Karpas-422 (cell line): ENCODE measurements at regions not wholly inside any gene's neighbourhood (a gene's known extent, or its start where the extent isn't known, plus 50 kb on each side); places are given as distances from the start of the nearest gene placed in this dataset.
"Not testable (repeated sequence)": the region's sequence is repeated elsewhere in the genome, so short reads cannot be mapped to it uniquely, and the experiment has no call there.

Experiments
- DNase-seq: peaks from one replicate; pipeline ENCODE4 v3.0.0-alpha.2; 2015
- H2AFZ ChIP-seq: fragments of 200-600 bp; sonication (generic); 2 replicates; pipeline ENCODE4 v1.6.1; 2014; ENCODE audit warnings: antibody characterized with exemption, low read length, mixed read lengths
- H3K27ac ChIP-seq: fragments of 200-600 bp; sonication (generic); 2 replicates; pipeline ENCODE4 v1.5.1; 2014; ENCODE audit warnings: mild to moderate bottlenecking, low read length, moderate library complexity
- H3K27me3 ChIP-seq: fragments of 200-600 bp; sonication (generic); 2 replicates; pipeline ENCODE4 v1.6.1; 2014; ENCODE audit warnings: low read length, mixed read lengths
- H3K36me3 ChIP-seq: fragments of 200-600 bp; sonication (generic); 2 replicates; pipeline ENCODE4 v1.6.1; 2014; ENCODE audit warnings: low read length, mixed read lengths; ENCODE audit not compliant: insufficient read depth
- H3K4me1 ChIP-seq: fragments of 200-600 bp; sonication (generic); 2 replicates; pipeline ENCODE4 v1.6.1; 2014; ENCODE audit warnings: mild to moderate bottlenecking, low read length, mixed read lengths
- H3K4me2 ChIP-seq: fragments of 200-600 bp; sonication (generic); 2 replicates; pipeline ENCODE4 v1.6.1; 2014; ENCODE audit warnings: low read length, low read depth, mild to moderate bottlenecking; ENCODE audit not compliant: poor library complexity, severe bottlenecking
- H3K4me3 ChIP-seq: fragments of 200-600 bp; sonication (generic); 2 replicates; pipeline ENCODE4 v1.5.1; 2014; ENCODE audit warnings: mild to moderate bottlenecking, antibody characterized with exemption, low read length, mixed read lengths
- H3K79me2 ChIP-seq: fragments of 200-600 bp; sonication (generic); 2 replicates; pipeline ENCODE4 v1.6.1; 2014; ENCODE audit warnings: mild to moderate bottlenecking, low read length, mixed read lengths
- H3K9ac ChIP-seq: fragments of 200-600 bp; sonication (generic); 2 replicates; pipeline ENCODE4 v1.6.0; 2014; ENCODE audit warnings: low read length
- H3K9me2 ChIP-seq: fragments of 200-600 bp; sonication (generic), shearing (Covaris generic); replicated peaks from 2 replicates; pipeline ENCODE4 v1.6.0; 2014; ENCODE audit warnings: mild to moderate bottlenecking, low read length, moderate library complexity; ENCODE audit not compliant: insufficient read depth
- H3K9me3 ChIP-seq: fragments of 300-700, 200-600 bp; sonication (generic); 2 replicates; pipeline ENCODE4 v1.6.1; 2014; ENCODE audit warnings: low read length, mixed read lengths
- H4K20me1 ChIP-seq: fragments of 200-600 bp; sonication (generic); 2 replicates; pipeline ENCODE4 v1.6.1; 2014; ENCODE audit warnings: mild to moderate bottlenecking, antibody characterized with exemption, low read length, low read depth; ENCODE audit not compliant: insufficient read depth

- no peaks in the 10 kb centered on the region for H3K9me2 ChIP-seq
- H3K36me3 ChIP-seq, result no peaks in the 10 kb centered on the region
- H2AFZ ChIP-seq, result no peak overlapping the region
- no peak overlapping the region for H3K4me3 ChIP-seq
- no peak overlapping the region for H3K4me2 ChIP-seq
- H3K4me1 ChIP-seq, result no peaks in the 10 kb centered on the region
- H3K9me3 ChIP-seq, result no peaks in the 10 kb centered on the region
- H3K27me3 ChIP-seq, result no peaks in the 10 kb centered on the region
- H4K20me1 ChIP-seq, result no peaks in the 10 kb centered on the region
- H3K27ac ChIP-seq, result no peak overlapping the region
- DNase-seq, result no peak
- H3K9ac ChIP-seq, result no peak overlapping the region
- no peaks in the 10 kb centered on the region for H3K79me2 ChIP-seq
Measured at GRCh38 chr11:16598906-16599305, 139.5 kb upstream of the C11orf58 start.

DNA sequence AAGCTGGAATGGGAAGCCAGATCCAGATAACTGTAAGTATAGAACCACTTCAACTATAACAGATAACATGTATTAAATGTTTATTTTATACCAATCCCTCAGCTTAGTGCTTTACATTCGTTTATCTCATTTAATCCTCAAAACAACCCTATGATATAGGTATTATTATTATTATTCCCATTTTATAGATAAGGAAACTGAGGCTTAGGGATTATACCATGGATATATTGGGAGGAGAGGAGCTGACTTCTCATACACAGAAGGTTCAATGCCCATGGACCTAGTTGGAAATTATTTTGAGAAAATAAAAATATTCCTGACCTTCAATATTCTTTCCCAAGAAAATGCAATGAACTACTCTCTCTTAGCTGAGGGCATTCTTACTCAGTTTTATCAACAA, 140.4 kb upstream of the C11orf58 start:
- no peaks in the 10 kb centered on the region for H4K20me1 ChIP-seq
- no peak overlapping the region for H3K4me3 ChIP-seq
- no peaks in the 10 kb centered on the region for H3K27me3 ChIP-seq
- no peak overlapping the region for H3K27ac ChIP-seq
- no peaks in the 10 kb centered on the region for H3K9me3 ChIP-seq
- no peaks in the 10 kb centered on the region for H3K4me1 ChIP-seq
- H2AFZ ChIP-seq, result no peak overlapping the region
- no peaks in the 10 kb centered on the region for H3K36me3 ChIP-seq
- H3K79me2 ChIP-seq, result no peaks in the 10 kb centered on the region
- no peak overlapping the region for H3K9ac ChIP-seq
- no peaks in the 10 kb centered on the region for H3K9me2 ChIP-seq
- no peak overlapping the region for H3K4me2 ChIP-seq
- DNase-seq, result no peak

- no peak overlapping the region for H3K4me2 ChIP-seq
- no peak for DNase-seq
- H3K36me3 ChIP-seq, result no peaks in the 10 kb centered on the region
- no peaks in the 10 kb centered on the region for H4K20me1 ChIP-seq
- H3K4me3 ChIP-seq, result no peak overlapping the region
- no peak overlapping the region for H3K9ac ChIP-seq
- no peaks in the 10 kb centered on the region for H3K4me1 ChIP-seq
- H3K27ac ChIP-seq, result no peak overlapping the region
- no peak overlapping the region for H2AFZ ChIP-seq
- H3K27me3 ChIP-seq, result no peaks in the 10 kb centered on the region
- no peaks in the 10 kb centered on the region for H3K79me2 ChIP-seq
- no peaks in the 10 kb centered on the region for H3K9me2 ChIP-seq
- H3K9me3 ChIP-seq, result no peaks in the 10 kb centered on the region
Measured at GRCh38 chr11:16596231-16596630, 142.2 kb upstream of the C11orf58 start.

- Histone ChIP-seq H3K27me3 (no peaks in the 10 kb centered on the region), H3K9me2 (no peaks in the 10 kb centered on the region), H3K9ac (no peak overlapping the region), H3K9me3 (no peaks in the 10 kb centered on the region), H3K36me3 (no peaks in the 10 kb centered on the region), H3K27ac (no peak overlapping the region), H3K4me1 (no peaks in the 10 kb centered on the region), H3K4me2 (no peak overlapping the region), H3K79me2 (no peaks in the 10 kb centered on the region), H3K4me3 (no peak overlapping the region), H4K20me1 (no peaks in the 10 kb centered on the region), H2AFZ (no peak overlapping the region)
- no peak for DNase-seq
Measured at GRCh38 chr11:16591157-16591556, 147.3 kb upstream of the C11orf58 start.

DNA sequence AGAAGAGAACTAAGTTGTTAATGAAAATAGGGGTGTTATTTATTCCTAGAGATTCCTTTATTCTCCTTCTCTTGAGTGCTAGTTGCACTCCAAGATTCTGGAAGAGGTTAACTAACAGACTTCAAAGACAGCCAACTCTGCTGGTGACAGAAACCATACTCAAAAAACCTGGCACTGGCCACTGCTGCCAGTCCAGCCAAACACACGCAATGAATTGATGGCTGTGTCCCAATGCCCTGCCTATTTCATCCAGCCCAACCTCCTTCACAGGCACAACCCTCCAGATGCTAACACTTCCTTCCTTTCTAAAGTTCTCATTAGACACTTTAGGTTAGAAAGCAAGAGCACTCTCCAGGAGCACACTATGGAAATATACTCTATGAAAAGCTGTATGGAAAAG, 150.8 kb upstream of the C11orf58 start:
- DNase-seq, result no peak
- no peak overlapping the region for H3K27ac ChIP-seq
- no peak overlapping the region for H3K9ac ChIP-seq
- H3K4me3 ChIP-seq, result no peak overlapping the region
- H3K4me2 ChIP-seq, result no peak overlapping the region
- no peaks in the 10 kb centered on the region for H4K20me1 ChIP-seq
- no peaks in the 10 kb centered on the region for H3K4me1 ChIP-seq
- H3K9me3 ChIP-seq, result no peaks in the 10 kb centered on the region
- no peak overlapping the region for H2AFZ ChIP-seq
- H3K79me2 ChIP-seq, result no peaks in the 10 kb centered on the region
- no peaks in the 10 kb centered on the region for H3K27me3 ChIP-seq
- H3K9me2 ChIP-seq, result no peaks in the 10 kb centered on the region
- no peaks in the 10 kb centered on the region for H3K36me3 ChIP-seq

DNA sequence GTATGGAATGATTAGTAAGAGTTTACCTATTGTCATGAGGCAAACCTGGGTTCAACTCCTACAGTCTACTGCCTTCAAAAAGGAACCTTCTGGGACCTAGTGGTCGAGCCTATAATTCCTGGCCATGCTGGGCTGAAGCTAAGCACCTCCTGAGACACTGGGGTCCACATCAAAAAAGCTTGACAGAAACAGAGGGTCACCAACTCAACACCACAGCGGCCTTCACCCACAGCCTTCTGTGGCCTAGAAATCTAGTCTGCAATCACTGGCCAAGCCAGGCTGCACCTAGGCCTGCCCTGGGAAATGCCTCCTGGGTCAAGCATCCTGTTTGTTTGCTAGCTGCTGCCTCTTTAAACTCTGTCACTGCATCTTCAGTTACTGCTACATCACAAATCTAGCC, 153.9 kb upstream of the C11orf58 start:
- H2AFZ ChIP-seq, result no peak overlapping the region
- no peak overlapping the region for H3K27ac ChIP-seq
- H3K9me3 ChIP-seq, result no peaks in the 10 kb centered on the region
- DNase-seq, result no peak
- no peaks in the 10 kb centered on the region for H4K20me1 ChIP-seq
- H3K9ac ChIP-seq, result no peak overlapping the region
- no peak overlapping the region for H3K4me3 ChIP-seq
- no peaks in the 10 kb centered on the region for H3K4me1 ChIP-seq
- no peaks in the 10 kb centered on the region for H3K9me2 ChIP-seq
- no peak overlapping the region for H3K4me2 ChIP-seq
- H3K36me3 ChIP-seq, result no peaks in the 10 kb centered on the region
- H3K79me2 ChIP-seq, result no peaks in the 10 kb centered on the region
- H3K27me3 ChIP-seq, result no peaks in the 10 kb centered on the region

GRCh38 chr11:16581078-16581477, 157.4 kb upstream of the C11orf58 start:
- not testable (repeated sequence) for H3K4me1 ChIP-seq, H3K9ac ChIP-seq, H3K27ac ChIP-seq, H3K9me2 ChIP-seq, H2AFZ ChIP-seq, H3K4me3 ChIP-seq, H3K79me2 ChIP-seq, H3K27me3 ChIP-seq, H3K9me3 ChIP-seq, H3K4me2 ChIP-seq, H4K20me1 ChIP-seq, DNase-seq, H3K36me3 ChIP-seq

DNA sequence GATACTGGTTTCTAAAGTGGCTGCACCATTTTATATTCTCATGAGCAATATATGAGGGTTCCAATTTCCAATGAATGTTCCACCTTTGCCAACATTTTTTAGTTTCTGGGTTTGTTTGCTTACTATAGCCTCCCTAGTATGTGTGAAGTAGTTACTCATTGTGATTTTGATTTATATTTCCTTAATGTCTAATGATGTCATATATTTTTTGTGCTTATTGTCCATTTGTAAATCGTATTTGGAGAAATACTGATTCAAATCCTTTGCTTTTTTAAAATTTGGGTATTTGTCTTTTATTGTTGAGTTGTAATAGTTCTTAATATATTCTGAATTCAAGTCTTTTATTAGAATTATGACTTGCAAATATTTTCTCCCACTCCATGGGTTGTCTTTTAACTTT, 161.0 kb upstream of the C11orf58 start:
- no peaks in the 10 kb centered on the region for H3K27me3 ChIP-seq
- no peak overlapping the region for H3K4me3 ChIP-seq
- no peaks in the 10 kb centered on the region for H3K9me2 ChIP-seq
- H3K4me1 ChIP-seq, result no peaks in the 10 kb centered on the region
- H3K4me2 ChIP-seq, result no peak overlapping the region
- no peak overlapping the region for H2AFZ ChIP-seq
- H4K20me1 ChIP-seq, result no peaks in the 10 kb centered on the region
- DNase-seq, result no peak
- no peak overlapping the region for H3K9ac ChIP-seq
- no peaks in the 10 kb centered on the region for H3K9me3 ChIP-seq
- H3K36me3 ChIP-seq, result no peaks in the 10 kb centered on the region
- no peak overlapping the region for H3K27ac ChIP-seq
- no peaks in the 10 kb centered on the region for H3K79me2 ChIP-seq

DNA sequence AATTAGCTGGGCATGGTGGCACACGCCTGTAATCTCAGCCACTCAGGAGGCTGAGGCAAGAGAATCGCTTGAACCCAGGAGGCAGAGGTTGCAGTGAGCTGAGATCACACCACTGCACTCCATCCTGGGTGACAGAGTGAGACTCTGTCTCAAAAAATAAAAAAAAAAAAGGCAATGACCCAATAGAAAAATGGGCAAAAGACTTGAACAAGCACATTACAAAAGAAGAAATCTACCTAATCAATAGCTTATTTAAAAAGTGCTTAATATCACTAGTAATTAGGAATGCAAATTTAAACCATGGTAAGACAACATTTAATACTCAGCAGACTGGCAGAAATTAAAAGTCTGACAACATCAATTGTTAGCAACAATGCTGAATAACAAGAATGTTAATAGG, 163.6 kb upstream of the C11orf58 start:
- not testable (repeated sequence) for H3K79me2 ChIP-seq, H3K27ac ChIP-seq, H3K36me3 ChIP-seq, H3K9me2 ChIP-seq, H3K4me2 ChIP-seq, H3K9ac ChIP-seq, DNase-seq, H3K27me3 ChIP-seq, H3K4me1 ChIP-seq, H2AFZ ChIP-seq, H3K4me3 ChIP-seq, H3K9me3 ChIP-seq, H4K20me1 ChIP-seq
